ENCODE measurements at regions not wholly inside any gene's neighbourhood (a gene's known extent, or its start where the extent isn't known, plus 50 kb on each side); places are given as distances from the start of the nearest gene placed in this dataset.

- TF ChIP-seq, protein P1, sequence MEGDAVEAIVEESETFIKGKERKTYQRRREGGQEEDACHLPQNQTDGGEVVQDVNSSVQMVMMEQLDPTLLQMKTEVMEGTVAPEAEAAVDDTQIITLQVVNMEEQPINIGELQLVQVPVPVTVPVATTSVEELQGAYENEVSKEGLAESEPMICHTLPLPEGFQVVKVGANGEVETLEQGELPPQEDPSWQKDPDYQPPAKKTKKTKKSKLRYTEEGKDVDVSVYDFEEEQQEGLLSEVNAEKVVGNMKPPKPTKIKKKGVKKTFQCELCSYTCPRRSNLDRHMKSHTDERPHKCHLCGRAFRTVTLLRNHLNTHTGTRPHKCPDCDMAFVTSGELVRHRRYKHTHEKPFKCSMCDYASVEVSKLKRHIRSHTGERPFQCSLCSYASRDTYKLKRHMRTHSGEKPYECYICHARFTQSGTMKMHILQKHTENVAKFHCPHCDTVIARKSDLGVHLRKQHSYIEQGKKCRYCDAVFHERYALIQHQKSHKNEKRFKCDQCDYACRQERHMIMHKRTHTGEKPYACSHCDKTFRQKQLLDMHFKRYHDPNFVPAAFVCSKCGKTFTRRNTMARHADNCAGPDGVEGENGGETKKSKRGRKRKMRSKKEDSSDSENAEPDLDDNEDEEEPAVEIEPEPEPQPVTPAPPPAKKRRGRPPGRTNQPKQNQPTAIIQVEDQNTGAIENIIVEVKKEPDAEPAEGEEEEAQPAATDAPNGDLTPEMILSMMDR (IDR thresholded peaks at IDR 0.05 in 4 of 5, conservative IDR thresholded peaks at IDR 0.05 in 1 of 5) = no peak
- no peak for TF ChIP-seq POLR2A (IDR thresholded peaks at IDR 0.05)
Measured at GRCh38 chr2:228447266-228447915, 265.9 kb upstream of the SPHKAP start.
